ENCODE measurements at regions not wholly inside any gene's neighbourhood (a gene's known extent, or its start where the extent isn't known, plus 50 kb on each side); places are given as distances from the start of the nearest gene placed in this dataset.

DNA sequence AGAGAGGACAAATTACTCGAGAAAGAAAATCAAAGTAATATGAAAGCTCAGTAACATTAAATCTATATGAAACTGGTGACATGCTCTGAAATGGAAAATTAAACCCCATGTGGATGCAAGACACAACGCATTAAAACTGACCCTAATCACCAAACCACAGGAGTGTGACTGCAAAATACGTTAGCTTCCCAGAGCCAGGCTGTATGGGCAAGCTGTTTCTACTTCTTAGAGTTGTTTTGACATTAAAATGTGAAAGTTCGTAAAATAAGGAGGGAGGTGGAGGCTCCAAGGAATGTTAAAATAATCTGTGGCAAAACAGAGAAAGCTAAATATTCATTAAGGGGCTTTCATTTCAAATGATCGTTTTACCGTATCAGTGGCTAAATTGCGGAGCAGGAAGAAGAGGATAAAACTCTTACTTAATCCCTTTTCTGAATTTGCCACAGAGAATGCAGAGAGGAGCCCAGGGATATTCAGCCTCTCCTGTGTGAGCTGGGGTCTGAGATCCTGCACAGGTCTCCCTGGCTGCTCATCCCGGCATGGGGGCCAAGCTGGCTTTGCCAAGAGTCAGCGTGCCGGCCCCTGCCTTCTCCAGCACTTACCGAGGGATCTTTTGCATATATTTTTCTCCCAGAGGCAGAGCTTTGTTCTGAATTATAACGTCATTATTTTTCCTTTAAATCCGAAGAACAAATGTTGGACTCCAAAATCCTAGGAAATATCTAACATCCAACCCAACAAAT lies 239.8 kb upstream of the THBS1 start:
- H3K4me3 ChIP-seq (ENCODE audit: control insufficient read depth, low read depth, low read length): no peak overlapping the region
- TF ChIP-seq, protein P1, sequence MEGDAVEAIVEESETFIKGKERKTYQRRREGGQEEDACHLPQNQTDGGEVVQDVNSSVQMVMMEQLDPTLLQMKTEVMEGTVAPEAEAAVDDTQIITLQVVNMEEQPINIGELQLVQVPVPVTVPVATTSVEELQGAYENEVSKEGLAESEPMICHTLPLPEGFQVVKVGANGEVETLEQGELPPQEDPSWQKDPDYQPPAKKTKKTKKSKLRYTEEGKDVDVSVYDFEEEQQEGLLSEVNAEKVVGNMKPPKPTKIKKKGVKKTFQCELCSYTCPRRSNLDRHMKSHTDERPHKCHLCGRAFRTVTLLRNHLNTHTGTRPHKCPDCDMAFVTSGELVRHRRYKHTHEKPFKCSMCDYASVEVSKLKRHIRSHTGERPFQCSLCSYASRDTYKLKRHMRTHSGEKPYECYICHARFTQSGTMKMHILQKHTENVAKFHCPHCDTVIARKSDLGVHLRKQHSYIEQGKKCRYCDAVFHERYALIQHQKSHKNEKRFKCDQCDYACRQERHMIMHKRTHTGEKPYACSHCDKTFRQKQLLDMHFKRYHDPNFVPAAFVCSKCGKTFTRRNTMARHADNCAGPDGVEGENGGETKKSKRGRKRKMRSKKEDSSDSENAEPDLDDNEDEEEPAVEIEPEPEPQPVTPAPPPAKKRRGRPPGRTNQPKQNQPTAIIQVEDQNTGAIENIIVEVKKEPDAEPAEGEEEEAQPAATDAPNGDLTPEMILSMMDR (IDR thresholded peaks at IDR 0.05; ENCODE audit: control insufficient read depth, insufficient read depth, low read depth, low read length, missing control alignments): no peak
- DNase-seq (ENCODE audit: low read depth): no peak

DNA sequence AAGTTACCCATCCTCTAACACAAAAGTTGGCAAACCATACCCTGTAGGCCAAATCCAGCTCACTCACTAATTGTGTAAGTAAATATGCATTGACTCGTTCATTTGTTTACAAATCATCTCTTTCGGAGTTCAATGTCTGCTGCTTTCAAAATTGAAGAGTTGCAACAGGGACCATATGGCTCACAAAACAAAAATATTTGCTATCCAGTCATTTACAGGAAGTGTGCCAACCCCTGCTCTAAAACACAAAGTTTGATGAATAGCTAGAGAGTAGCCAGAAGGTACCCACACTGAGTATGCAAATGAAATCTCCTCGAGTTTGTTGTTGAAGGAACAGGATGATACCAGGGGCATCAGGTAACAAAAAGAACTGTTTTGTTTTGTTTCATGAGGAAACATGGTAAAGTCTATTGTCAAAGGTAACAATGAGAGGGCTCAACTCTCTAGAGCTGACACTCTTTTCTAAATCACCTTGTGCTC lies 236.2 kb upstream of the THBS1 start:
- DNase-seq (ENCODE audit: low read depth): no peak

DNA sequence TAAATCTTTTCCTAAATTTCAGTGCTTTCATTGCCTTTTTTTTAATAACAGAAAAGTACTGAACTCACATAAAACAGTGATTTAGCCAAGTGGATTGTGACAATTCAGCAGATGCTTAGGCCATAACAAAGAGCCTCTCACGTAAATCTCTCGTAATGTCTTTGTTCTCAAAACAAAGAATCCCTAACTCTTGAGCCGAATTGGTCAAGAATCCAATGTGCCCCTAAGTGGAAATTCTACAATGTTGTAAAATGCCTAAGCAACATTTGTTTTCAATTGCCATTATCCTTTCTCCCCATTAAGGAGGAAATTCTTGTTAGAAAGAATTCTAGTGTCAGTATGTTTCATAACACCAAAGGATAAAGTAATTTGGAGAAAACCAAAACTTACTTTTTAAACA lies 235.7 kb upstream of the THBS1 start:
- TF ChIP-seq, protein P1 (IDR thresholded peaks at IDR 0.05; ENCODE audit: control insufficient read depth, insufficient read depth, low read depth, low read length, missing control alignments): no peak
- peak; percentile 98 for DNase-seq (ENCODE audit: low read depth)
- no peak overlapping the region for H3K4me3 ChIP-seq (ENCODE audit: control insufficient read depth, low read depth, low read length)

More for the DNA sequence above, 236.2 kb upstream of the THBS1 start:
- TF ChIP-seq, protein P1 (IDR thresholded peaks at IDR 0.05; ENCODE audit: control insufficient read depth, insufficient read depth, low read depth, low read length, missing control alignments): no peak
- no peak overlapping the region for H3K4me3 ChIP-seq (ENCODE audit: control insufficient read depth, low read depth, low read length)

DNA sequence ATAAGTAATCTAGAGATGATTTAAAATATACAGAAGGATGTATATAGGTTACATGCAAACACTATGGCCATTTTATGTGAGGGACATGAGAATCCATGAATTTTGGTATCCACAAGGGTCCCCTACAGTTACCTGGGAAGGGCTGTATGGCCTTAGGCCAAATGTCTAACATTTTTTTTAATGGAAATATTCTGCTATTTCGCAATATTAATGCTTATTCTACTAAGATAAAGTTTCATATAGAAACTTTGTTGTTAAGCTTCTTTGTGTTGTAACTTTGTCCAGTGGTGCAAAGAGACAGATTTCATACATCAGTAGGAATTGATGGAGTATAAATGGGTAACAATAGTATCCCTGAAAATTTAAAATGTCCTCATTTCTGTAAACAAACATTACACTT lies 233.4 kb upstream of the THBS1 start:
- no peak for DNase-seq (ENCODE audit: low read depth)
- no peak overlapping the region for H3K4me3 ChIP-seq (ENCODE audit: control insufficient read depth, low read depth, low read length)
- TF ChIP-seq, protein P1 (IDR thresholded peaks at IDR 0.05; ENCODE audit: control insufficient read depth, insufficient read depth, low read depth, low read length, missing control alignments): no peak

DNA sequence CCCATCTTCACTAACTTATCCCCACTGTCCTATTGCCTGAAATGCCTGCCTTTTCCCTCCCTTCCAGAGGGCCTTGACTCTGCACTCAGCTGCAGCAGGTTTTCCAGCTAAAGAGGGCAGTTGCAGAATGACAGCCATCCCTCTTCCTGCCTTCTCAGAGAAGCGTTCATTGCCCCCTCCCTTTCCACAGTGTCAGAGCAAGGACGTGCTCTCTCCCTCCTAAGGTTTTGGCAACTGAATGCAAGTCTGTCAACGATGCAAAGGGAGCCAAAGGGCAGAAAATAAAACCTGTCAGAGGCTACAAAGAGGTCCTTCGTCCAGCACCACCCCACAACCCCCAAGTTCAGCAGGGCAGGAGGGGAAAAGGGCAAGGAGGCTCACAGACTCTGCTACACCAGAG lies 230.1 kb upstream of the THBS1 start:
- H3K4me3 ChIP-seq (ENCODE audit: control insufficient read depth, low read depth, low read length): no peak overlapping the region
- TF ChIP-seq, protein P1 (IDR thresholded peaks at IDR 0.05; ENCODE audit: control insufficient read depth, insufficient read depth, low read depth, low read length, missing control alignments): no peak
- DNase-seq (ENCODE audit: low read depth): no peak

DNA sequence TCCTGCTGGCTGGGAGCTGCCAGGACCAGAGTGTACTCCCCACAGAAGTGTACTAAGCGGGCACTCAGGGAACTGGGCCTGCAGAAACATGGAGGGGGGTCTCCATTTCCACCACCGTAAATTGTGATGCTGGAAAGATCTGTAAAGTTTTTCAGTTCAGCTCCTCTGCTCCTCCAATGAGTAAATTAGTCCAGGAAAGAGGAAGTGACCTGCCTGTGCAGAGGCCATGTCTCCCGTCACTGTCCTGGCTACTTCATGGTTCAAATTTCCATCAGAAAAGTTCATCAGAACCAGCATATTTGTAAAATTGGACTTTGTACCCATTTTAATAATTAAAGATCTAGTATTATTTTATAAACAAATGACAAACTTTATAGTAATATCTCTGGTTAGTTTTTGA lies 226.7 kb upstream of the THBS1 start:
- DNase-seq (ENCODE audit: low read depth): no peak
- TF ChIP-seq, protein P1 (IDR thresholded peaks at IDR 0.05; ENCODE audit: control insufficient read depth, insufficient read depth, low read depth, low read length, missing control alignments): no peak
- no peak overlapping the region for H3K4me3 ChIP-seq (ENCODE audit: control insufficient read depth, low read depth, low read length)

Measured in AG09309 (cell line).